ENCODE measurements at regions not wholly inside any gene's neighbourhood (a gene's known extent, or its start where the extent isn't known, plus 50 kb on each side); places are given as distances from the start of the nearest gene placed in this dataset.

GRCh38 chr11:70725739-70726138, 327.4 kb downstream of the CTTN start:
- DNase-seq (ENCODE audit: low read depth in 2 of 2): no peak

DNA sequence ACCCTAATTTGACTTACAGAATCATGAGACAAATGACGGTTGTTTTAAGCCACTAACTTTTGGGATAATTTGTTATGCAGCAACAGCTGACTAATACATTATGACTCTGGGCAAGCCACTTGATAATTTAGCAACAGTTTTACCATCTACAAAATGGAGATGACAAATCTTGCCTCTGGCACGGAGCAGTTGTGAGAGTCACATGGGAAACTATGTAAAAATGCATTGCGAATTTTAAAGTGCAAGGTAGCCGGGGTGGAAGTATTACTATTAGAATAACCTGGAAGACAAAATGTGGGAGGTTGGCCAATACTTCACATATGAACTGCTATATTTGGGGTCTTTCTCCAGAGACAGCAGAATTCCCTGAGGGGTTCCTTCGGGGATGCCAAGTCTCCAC, 328.7 kb downstream of the CTTN start:
- DNase-seq (ENCODE audit: low read depth in 2 of 2): no peak

DNA sequence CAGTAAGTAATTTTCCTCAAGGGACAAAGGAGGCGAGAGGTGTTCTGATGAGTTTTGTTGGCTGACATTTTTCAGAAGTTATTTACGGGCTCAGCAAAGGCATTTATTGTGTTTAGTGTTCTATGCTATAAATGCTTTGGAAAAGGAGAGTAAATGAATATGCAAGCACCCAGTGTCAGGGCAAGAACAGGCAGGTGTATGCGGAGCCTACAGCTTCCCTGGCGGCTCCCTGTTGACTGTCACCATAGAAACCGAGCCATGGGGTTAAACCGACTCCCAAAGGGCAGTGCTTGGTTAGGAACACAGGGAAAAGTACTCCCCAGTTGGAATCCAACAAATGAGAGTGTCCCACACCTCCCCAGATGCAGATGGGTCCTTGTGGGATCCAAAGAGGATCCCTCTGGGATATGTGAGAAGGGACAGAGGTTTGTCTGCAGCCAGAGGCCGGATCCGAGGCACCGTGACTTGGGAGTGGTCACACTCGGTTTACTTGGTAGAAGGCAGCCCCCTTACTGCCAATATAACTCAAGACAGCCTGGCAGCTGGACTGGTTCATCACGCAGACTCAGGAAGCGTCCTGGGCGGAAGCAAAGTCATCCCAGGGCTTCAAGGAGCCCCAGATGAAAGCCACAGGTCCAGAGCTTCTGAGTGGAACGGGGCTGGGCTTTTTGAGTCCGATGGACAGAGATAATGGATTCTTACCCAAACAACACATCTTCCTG, 329.7 kb downstream of the CTTN start:
- no peak for DNase-seq (ENCODE audit: low read depth in 2 of 2)

GRCh38 chr11:70729949-70730348, 331.6 kb downstream of the CTTN start:
- DNase-seq (ENCODE audit: low read depth in 2 of 2): no peak

GRCh38 chr11:70730411-70730810, 332.1 kb downstream of the CTTN start:
- no peak for DNase-seq (ENCODE audit: low read depth in 2 of 2)

DNA sequence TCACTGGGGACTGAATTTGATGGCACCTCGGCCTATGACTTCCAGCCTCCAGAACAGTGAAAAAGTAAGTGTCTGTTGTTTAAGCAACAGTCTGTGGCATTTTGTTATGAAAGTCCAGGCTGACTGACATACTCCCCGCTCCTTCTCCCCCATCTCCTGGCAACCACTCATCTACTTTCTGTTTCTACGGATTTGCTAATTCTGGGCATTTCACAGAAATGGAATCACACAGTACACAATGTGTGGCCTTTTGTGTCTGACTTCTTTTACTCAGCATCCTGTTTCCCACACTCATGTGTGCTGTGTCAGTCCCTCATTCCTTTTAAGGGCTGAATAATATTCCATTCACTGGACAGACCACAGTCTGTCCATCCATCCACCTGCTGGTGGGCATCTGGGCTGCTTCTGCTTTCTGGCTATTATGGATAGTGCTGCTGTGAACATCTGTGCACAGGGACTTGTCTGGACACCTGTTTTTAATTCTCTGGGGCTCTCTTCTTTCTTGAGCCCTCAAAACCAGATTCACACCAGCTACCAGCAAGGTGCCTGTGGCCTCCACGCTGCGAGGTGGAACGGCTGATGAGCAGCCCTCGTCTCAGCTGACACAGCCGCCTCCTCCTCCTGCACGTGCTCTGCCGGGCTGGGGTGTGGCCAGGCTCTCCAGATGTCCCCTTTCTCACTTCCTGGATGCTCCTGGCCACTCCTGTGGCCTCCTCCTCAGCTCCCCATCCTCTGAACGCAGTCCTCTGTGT, 333.1 kb downstream of the CTTN start:
- DNase-seq (ENCODE audit: low read depth in 2 of 2): no peak

DNA sequence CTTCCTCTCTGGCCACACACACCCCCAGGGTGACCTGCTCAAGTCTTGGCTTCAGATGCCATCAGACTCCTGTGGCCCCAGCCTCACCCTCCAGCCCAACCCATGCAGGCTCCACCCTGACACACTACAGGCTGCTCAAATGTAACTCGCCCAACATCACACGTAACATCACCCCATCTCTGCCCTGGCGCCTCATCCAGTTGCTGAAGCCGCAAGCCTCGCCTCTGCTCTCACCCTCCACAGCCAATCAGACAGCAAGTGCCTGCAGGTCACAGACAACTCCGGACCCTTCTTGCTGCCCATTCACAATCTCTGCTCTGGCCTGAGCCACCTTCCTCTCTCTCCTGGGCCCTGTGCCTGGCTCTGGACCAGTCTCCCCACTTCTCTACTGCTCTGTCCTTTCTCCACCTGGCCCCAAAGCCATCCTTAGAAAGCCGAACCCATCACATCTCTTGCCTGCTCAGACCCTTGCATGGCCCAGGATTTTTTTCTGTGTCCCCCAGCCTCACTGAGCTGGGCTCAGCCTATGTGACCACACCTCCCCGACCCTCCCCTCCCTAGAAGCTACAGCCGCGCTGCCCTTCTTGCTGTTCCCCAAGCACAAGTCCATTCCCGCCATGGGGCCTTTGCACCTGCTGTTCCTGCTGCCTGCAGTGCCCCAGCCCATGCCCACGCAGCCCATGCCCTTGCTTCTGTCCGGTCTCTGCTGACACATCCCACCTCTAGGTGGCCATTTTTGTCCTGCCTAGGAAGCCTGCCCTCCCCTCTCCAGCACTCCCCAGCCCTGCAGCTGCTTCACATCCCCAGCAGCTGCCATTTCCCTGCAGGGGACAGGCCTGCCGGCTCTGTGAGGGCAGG, 333.9 kb downstream of the CTTN start:
- DNase-seq (ENCODE audit: low read depth in 2 of 2): no peak

DNA sequence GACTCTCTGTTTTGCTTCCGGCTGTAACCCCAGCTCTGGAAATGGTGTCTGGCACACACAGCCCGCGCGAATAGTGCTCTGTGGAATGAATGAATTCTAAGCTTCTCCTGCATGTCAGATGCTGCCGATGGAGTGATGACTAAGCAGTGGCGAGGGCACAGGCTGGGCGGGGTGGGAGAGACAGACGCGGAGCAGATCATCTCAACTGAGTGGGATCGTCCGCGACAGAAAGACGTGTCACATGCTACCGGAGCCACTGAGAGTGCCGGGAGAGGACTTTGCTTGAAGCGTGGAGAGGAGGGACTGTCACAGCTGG, 334.5 kb downstream of the CTTN start:
- DNase-seq (ENCODE audit: low read depth in 2 of 2): no peak

GRCh38 chr11:70733327-70734325, 335.3 kb downstream of the CTTN start:
- no peak for DNase-seq (ENCODE audit: low read depth in 2 of 2)

DNA sequence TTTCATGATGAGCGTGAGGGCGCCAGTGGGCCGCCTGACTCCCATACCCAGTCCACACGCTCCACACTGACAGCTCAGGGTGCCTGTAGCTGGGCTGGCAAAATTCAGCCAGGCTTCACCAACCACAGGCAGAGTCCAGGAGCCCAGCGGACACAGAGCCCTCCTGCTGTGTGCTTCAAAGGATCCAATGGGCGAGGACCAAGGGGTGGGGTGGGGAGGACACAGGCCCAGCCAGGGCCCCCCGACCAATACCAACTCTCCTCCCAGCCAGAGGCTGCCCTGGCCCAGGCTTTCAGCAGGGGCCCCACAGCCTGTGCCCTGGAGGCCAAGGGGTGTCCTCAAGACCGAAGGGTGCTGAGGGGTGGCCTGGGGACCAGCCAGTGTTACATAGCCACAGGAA, 336.1 kb downstream of the CTTN start:
- no peak for DNase-seq (ENCODE audit: low read depth in 2 of 2)

DNA sequence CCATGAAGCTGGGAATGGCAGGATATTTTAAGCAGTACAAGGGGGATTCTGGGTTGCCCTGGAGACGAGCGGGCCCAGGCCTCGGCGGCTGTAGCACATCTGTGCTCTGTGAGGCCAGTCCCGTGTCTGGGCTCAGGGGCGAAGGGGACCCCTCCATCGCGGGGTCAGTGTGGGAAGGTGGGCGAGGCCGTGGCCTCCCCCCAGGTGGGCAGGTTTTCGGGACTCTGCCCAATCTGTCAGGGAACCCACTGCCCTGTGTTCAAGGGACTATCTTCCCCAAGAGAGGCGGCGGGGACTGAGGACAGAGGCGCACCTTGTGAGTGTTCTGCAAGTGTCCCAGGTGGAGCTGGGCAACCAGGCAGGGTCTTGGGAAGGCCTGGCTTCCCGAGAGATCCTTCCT, 336.6 kb downstream of the CTTN start:
- no peak for DNase-seq (ENCODE audit: low read depth in 2 of 2)

DNA sequence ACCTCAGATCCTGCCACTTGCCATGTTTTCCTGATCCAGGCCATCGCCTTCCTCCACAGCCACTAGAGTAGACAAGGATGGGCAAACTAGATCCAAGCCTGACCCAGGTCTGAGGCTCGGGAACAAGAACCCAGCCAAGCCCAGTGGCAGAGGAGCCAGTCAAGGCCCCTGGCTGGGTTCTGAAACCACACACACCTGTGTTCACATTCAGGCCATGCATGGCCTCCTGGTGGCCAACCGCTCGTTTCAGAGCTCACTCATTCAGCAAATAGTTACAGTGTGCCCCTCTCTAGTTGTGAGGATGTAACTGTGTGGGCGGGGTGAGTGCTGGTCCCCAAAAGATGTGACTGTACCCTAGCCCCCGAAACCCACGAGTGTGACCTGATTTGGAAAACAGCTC, 337.6 kb downstream of the CTTN start:
- no peak for DNase-seq (ENCODE audit: low read depth in 2 of 2)

DNA sequence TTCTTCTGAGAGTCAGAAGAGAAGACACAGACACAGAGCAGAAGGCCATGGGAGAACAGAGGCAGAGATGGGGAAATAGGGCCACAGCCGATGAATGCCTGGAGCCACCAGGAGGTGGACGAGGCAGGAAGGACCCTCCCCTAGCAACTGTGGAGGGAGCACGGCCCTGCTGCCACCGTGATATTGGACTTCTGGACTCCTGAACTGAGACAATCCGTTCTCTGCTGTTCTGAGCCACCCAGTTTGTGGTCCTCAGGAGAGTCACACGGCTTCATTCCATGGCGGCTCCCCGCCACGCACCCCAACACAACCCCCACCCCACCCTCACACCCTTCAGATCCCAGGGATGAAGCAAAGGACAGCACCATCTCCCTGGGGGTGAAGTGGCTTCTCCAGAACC, 338.1 kb downstream of the CTTN start:
- no peak for DNase-seq (ENCODE audit: low read depth in 2 of 2)

DNA sequence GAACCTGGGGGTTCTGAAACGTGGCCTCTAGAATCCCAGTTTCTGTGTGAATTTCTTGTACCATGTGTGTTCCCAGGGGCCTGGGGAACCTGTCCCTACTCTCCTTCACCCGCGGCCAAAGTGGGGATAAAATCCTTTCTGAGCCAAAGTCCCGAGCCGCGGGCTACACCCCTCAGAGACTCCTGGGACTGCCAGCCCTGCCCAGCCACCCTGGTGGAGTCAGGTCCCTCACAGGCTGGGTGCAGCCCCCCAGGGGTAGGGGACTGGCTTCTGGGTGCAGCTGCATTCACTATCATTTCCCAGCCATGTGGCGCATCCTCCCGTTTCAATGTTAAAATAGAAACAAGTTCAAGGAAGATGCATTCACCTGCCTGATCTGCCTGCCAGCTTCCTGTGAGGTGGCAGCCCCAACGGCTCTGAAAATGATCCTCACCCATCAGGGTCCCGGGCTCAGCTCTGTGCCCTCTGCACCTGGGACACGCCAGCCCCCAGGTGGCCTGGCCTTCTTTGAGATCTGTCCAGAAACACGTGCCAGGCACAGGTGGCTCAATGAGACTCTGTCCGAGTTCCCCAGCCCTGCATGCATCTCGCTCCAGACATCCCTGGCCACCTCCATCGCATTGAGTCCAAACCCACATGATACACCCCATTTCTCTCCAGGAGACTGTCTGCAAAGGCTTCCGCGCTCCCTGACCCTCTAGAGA, 338.8 kb downstream of the CTTN start:
- no peak for DNase-seq (ENCODE audit: low read depth in 2 of 2)

- no peak for DNase-seq (ENCODE audit: low read depth in 2 of 2)
These were observed 339.7 kb downstream of the CTTN start for GRCh38 chr11:70737816-70738630.

DNA sequence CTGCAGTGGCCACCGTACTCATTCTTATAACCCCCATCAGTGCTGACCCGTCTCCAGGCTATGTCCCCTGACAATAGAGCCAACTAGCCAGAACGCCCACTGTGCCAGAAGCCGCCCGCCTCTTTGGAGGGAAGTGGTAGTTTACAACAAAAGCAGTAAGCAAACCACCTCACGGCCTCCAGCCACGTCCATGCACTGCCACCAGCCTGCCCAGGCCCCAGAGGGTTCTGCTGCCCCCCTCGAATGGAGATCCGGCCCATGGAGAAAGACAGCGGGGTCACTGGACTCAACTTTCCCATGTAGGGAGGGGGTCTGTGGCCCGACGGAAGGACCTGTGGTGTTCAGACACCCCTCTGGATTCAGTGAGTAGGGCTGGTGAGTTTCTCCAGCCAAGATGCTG, 340.3 kb downstream of the CTTN start:
- DNase-seq (ENCODE audit: low read depth in 2 of 2): no peak

DNA sequence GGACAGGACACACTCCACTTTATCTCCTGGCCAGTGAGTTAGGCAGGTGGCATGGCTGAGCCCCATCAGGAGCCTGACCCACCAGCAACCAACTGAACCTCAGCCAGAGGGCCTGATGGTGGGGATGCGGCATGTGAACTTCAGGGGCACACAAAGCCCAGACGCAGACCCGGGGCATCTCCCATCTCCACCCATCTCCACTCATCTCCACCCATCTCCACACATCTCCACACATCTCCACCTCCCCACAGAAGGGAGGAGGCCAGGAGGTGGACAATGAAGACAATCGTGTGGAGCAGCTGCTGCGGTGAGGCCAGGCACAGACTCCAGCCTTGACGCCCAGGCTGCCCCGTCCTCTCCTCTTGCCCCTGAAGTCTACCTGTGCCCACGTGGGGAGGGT, 340.8 kb downstream of the CTTN start:
- DNase-seq (ENCODE audit: low read depth in 2 of 2): no peak

GRCh38 chr11:70739811-70740487, 341.6 kb downstream of the CTTN start:
- DNase-seq (ENCODE audit: low read depth in 2 of 2): no peak

GRCh38 chr11:70740488-70740851, 342.1 kb downstream of the CTTN start:
- no peak for DNase-seq (ENCODE audit: low read depth in 2 of 2)

DNA sequence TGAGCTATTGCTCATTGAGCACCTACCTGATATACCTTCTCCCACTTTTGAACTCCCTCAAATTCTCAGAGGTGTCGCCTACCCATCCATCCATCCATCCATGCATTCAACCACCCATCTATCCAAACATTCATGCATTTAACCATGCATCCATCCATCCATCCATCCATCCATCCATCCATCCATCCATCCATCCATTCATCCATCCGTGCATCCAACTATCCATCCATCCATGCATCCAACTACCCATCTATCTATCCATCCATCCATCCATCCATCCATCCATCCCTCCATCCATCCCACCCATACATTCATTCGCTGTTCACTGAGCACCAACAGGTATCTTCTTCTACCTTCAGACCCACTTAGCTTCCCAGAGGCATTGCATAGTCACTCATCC, 342.8 kb downstream of the CTTN start:
- no peak for DNase-seq (ENCODE audit: low read depth in 2 of 2)

All from stimulated activated CD8-positive, alpha-beta memory T cell treated with anti-CD3 and anti-CD28 coated beads, Interleukin-7, amount 100 ng/mL, for 4 hours (primary cell).